Upper lobe of left lung (tissue), 4 donors: ENCODE measurements at regions not wholly inside any gene's neighbourhood (a gene's known extent, or its start where the extent isn't known, plus 50 kb on each side); places are given as distances from the start of the nearest gene placed in this dataset.

Experiments
- CTCF ChIP-seq, 6 experiments: fragments of 450-650 bp in 4 of 6; fragments of 200-600 bp in 2 of 6; sonication (generic) in 2 of 6; IDR thresholded peaks; one replicate each; pipeline ENCODE4 v1.5.1; 2016 to 2019; ENCODE audit warnings: antibody characterized with exemption in 6 of 6
- EP300 ChIP-seq, 4 donors: sonication (generic); formaldehyde crosslinking; IDR thresholded peaks; one replicate each; pipeline ENCODE4 v1.5.1; 2017; ENCODE audit warnings: antibody characterized with exemption in 4 of 4, control low read depth in 2 of 4
- POLR2AphosphoS5 ChIP-seq, 2 donors: sonication (generic); formaldehyde crosslinking; IDR thresholded peaks; one replicate each; pipeline ENCODE4 v1.5.1; 2017; ENCODE audit warnings: antibody characterized with exemption in 2 of 2

GRCh38 chr14:106586098-106586704 is 1059.8 kb downstream of the TMEM121 start:
- TF ChIP-seq EP300 (IDR thresholded peaks at IDR 0.05): no peak
- no peak for TF ChIP-seq POLR2AphosphoS5 (IDR thresholded peaks at IDR 0.05)
- peak in 4 of 6 experiments; percentile 14 to 42 (median 22) for TF ChIP-seq CTCF (IDR thresholded peaks at IDR 0.05)
